ENCODE measurements at regions not wholly inside any gene's neighbourhood (a gene's known extent, or its start where the extent isn't known, plus 50 kb on each side); places are given as distances from the start of the nearest gene placed in this dataset.
"Not testable (repeated sequence)": the region's sequence is repeated elsewhere in the genome, so short reads cannot be mapped to it uniquely, and the experiment has no call there.

- H3K27me3 ChIP-seq (ENCODE audit: insufficient read depth, low read length), result no peaks in the 10 kb centered on the region
- no peak for DNase-seq (ENCODE audit: insufficient read length, low spot score, missing footprints)
- TF ChIP-seq CTCF (IDR thresholded peaks at IDR 0.05; ENCODE audit: extremely low read depth, low read depth, low read length), result no peak
- H3K79me2 ChIP-seq (ENCODE audit: insufficient read depth, low read length), result no peaks in the 10 kb centered on the region
- H3K36me3 ChIP-seq (ENCODE audit: insufficient read depth, low read length), result no peaks in the 10 kb centered on the region
- H3K4me2 ChIP-seq (ENCODE audit: insufficient read depth, low read length), result no peak overlapping the region
- H3K4me3 ChIP-seq (ENCODE audit: insufficient read depth, low read length), result no peak overlapping the region
- no peak overlapping the region for H3K27ac ChIP-seq (ENCODE audit: low read depth, low read length)
- no peak overlapping the region for H2AFZ ChIP-seq (ENCODE audit: low read length)
- no peaks in the 10 kb centered on the region for H3K9me3 ChIP-seq (ENCODE audit: low read depth, low read length)
- H3K4me1 ChIP-seq (ENCODE audit: insufficient read depth, low read length), result no peaks in the 10 kb centered on the region
- H4K20me1 ChIP-seq (ENCODE audit: insufficient read depth, low read length), result no peaks in the 10 kb centered on the region
Observed at GRCh38 chr6:4336778-4337442, 201.5 kb upstream of the ECI2 start.

GRCh38 chr6:4336084-4336483, 200.7 kb upstream of the ECI2 start:
- Histone ChIP-seq H3K79me2 (ENCODE audit: insufficient read depth, low read length) (no peaks in the 10 kb centered on the region), H3K4me2 (ENCODE audit: insufficient read depth, low read length) (no peak overlapping the region), H3K9me3 (ENCODE audit: low read depth, low read length) (no peaks in the 10 kb centered on the region), H3K27me3 (ENCODE audit: insufficient read depth, low read length) (no peaks in the 10 kb centered on the region), H3K4me1 (ENCODE audit: insufficient read depth, low read length) (no peaks in the 10 kb centered on the region), H4K20me1 (ENCODE audit: insufficient read depth, low read length) (no peaks in the 10 kb centered on the region), H3K36me3 (ENCODE audit: insufficient read depth, low read length) (no peaks in the 10 kb centered on the region), H2AFZ (ENCODE audit: low read length) (no peak overlapping the region), H3K4me3 (ENCODE audit: insufficient read depth, low read length) (no peak overlapping the region), H3K27ac (ENCODE audit: low read depth, low read length) (no peak overlapping the region)
- TF ChIP-seq CTCF (IDR thresholded peaks at IDR 0.05; ENCODE audit: extremely low read depth, low read depth, low read length), result no peak
- DNase-seq (ENCODE audit: insufficient read length, low spot score, missing footprints), result no peak

GRCh38 chr6:4334158-4334740, 198.9 kb upstream of the ECI2 start:
- not testable (repeated sequence) for H3K4me1 ChIP-seq (ENCODE audit: insufficient read depth, low read length); H3K9me3 ChIP-seq (ENCODE audit: low read depth, low read length); H3K4me2 ChIP-seq (ENCODE audit: insufficient read depth, low read length); H3K79me2 ChIP-seq (ENCODE audit: insufficient read depth, low read length); H4K20me1 ChIP-seq (ENCODE audit: insufficient read depth, low read length); H2AFZ ChIP-seq (ENCODE audit: low read length); H3K36me3 ChIP-seq (ENCODE audit: insufficient read depth, low read length); DNase-seq (ENCODE audit: insufficient read length, low spot score, missing footprints); H3K27me3 ChIP-seq (ENCODE audit: insufficient read depth, low read length); H3K4me3 ChIP-seq (ENCODE audit: insufficient read depth, low read length); H3K27ac ChIP-seq (ENCODE audit: low read depth, low read length)

- no peak overlapping the region for H3K4me2 ChIP-seq (ENCODE audit: insufficient read depth, low read length)
- no peak overlapping the region for H2AFZ ChIP-seq (ENCODE audit: low read length)
- H3K27ac ChIP-seq (ENCODE audit: low read depth, low read length), result no peak overlapping the region
- no peaks in the 10 kb centered on the region for H3K27me3 ChIP-seq (ENCODE audit: insufficient read depth, low read length)
- no peaks in the 10 kb centered on the region for H3K36me3 ChIP-seq (ENCODE audit: insufficient read depth, low read length)
- H4K20me1 ChIP-seq (ENCODE audit: insufficient read depth, low read length), result no peaks in the 10 kb centered on the region
- H3K4me1 ChIP-seq (ENCODE audit: insufficient read depth, low read length), result peaks cover 5% of the 10 kb centered on the region
- no peak for TF ChIP-seq CTCF (IDR thresholded peaks at IDR 0.05; ENCODE audit: extremely low read depth, low read depth, low read length)
- DNase-seq (ENCODE audit: insufficient read length, low spot score, missing footprints), result no peak
- no peaks in the 10 kb centered on the region for H3K9me3 ChIP-seq (ENCODE audit: low read depth, low read length)
- no peak overlapping the region for H3K4me3 ChIP-seq (ENCODE audit: insufficient read depth, low read length)
- no peaks in the 10 kb centered on the region for H3K79me2 ChIP-seq (ENCODE audit: insufficient read depth, low read length)
Observed at GRCh38 chr6:4327841-4328240, 192.5 kb upstream of the ECI2 start.
